ENCODE measurements at regions not wholly inside any gene's neighbourhood (a gene's known extent, or its start where the extent isn't known, plus 50 kb on each side); places are given as distances from the start of the nearest gene placed in this dataset.

GRCh38 chr10:44326474-44327030 is 58.3 kb downstream of the CXCL12 start:
- no peak for DNase-seq

- no peak for DNase-seq
Measured at GRCh38 chr10:44325596-44326307, 59.1 kb downstream of the CXCL12 start.

DNA sequence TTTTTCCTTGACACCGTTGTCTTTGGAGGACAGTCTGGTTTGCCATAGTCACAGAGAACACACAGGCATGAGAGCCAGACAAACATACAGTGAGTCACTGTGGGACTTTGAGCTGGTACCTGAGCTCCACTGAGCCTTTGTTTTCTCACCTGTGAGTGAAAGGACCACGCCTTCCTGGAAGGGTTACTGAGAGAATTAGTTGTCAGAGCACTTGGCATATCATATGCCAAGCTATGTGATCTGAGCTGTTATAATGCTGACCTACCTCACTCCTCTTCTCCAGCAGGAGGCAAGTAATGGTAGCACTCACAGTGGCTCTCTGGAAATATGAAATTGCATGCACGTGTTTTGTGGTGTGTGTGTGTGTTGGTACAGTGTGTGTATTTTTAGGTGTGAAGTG is 59.7 kb downstream of the CXCL12 start:
- no peak for DNase-seq

- DNase-seq: no peak
Measured at GRCh38 chr10:44323838-44324237, 61.1 kb downstream of the CXCL12 start.

GRCh38 chr10:44322137-44322536 is 62.8 kb downstream of the CXCL12 start:
- DNase-seq: no peak

- DNase-seq: no peak
Measured at GRCh38 chr10:44320756-44321155, 64.1 kb downstream of the CXCL12 start.

DNA sequence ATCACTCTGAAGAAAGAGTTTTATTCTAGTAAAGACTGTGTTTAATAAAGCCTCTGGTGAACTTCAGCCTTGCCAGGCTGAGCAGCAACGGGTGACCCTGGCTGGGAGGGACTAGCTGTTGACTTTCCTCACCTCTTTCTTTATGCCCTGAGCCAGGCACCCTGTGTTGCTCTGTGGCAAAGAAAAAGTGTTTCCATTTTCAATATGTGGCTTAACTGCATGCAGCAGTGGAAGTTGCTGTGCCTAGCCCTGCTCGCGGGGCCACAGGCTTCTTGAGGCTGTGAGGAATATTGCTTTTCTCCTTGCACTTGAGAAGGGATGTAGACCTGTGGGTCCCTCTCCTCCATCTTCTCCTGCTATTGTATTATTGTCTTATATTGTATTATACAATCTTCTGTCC is 67.0 kb downstream of the CXCL12 start:
- DNase-seq: no peak

- no peak for DNase-seq
Measured at GRCh38 chr10:44316922-44317215, 68.0 kb downstream of the CXCL12 start.

DNA sequence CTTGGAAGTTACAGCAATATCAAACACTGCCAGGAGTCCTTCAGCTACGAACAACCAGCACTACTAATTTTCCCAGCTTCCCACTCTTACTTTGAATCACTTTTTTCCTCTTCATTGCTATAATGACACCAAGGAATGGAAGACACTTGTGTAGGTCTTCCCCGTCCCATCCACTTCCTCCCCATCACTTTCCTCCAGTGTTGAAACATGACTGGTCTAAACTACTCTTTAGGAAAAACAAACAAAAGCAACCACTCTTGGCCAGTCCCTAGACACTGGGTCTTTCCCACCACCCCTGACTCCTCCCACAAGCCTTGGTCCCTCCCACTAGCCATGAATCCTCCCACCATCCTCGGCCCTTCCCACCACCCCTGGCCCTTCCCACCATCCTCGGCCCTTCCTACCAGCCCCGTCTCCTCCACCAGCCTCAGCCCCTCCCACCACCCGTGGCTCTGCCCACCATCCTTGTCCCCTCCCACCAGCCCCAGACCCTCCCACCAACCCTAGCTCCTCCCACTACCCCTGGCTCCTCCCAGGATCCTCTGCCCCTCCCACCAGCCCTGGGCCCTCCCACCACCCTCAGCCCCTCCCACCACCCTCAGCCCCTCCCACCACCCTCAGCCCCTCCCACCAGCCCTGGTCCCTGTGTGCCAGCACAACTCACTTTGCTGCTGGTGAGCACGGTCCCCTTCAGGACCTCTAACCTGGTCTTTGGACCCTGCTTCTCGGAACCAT is 68.5 kb downstream of the CXCL12 start:
- peak; percentile 9 for DNase-seq

DNA sequence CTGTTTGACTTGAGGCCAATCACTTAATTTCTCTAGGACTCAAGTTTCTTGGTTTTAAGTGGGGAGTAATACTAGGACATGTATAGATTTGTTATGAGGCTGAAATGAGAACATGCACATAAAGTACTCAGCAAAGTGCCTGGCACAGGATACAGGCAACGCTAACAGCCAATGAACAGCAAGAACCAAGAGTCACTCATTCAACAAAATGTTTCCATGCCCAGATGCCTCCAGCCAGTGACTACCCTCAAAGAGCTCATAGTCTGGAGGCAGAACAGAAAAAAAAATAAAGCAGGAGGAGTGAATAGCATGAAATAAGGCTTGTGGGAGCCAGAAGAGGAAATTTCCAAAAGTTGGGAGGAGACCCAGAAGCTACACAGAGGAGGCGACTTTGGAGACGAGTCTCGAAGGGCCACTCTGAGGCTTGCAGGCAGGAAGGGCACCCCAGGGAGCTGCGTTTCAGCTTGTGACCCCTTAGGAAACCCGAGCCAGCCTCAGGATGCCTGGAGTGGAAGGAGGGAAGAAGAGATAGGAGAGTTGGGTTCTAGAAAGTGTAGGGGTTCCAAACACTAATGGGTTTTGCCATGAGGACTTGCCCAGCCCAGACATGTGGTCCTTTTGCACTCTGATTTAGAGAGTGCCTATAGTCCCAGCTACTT is 70.0 kb downstream of the CXCL12 start:
- DNase-seq: no peak

DNA sequence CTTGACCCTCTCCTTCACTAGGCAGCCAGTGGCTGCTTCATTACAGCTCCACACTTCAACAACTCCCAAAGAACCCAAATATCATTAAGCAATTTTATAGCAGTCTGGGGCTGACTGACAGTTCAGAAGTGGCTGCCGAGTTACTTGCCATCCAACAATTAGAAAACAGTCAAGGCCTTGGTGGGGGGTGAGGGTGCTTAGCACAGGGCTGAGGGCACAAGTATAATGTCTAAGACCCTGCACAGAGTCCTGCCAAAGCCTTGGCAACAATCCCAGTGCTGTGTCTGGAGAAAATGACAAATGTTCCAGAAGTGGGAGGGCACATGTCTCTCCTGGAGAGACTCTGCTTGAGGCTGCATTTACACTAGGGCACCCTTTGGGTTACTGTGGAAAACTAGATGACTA is 71.1 kb downstream of the CXCL12 start:
- DNase-seq: no peak

DNA sequence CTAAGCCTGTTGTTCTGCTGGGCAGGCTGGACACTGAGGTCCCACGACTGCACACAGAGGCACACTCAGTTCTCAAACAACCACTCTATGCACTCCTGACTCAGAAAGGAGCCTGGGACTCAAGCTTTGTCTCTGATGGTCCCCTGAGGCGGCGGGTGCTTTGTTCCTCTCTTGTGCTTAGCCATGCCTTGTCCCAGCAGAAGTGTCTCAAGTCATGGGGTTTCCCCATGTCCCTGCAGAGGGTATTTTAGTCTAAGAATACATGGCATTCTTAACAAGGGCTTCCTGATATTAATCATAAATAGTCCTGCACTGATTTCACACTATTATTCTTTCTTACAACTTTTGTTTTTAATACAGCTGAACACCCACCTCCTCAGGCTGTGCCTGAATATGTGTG is 72.5 kb downstream of the CXCL12 start:
- no peak for DNase-seq

DNA sequence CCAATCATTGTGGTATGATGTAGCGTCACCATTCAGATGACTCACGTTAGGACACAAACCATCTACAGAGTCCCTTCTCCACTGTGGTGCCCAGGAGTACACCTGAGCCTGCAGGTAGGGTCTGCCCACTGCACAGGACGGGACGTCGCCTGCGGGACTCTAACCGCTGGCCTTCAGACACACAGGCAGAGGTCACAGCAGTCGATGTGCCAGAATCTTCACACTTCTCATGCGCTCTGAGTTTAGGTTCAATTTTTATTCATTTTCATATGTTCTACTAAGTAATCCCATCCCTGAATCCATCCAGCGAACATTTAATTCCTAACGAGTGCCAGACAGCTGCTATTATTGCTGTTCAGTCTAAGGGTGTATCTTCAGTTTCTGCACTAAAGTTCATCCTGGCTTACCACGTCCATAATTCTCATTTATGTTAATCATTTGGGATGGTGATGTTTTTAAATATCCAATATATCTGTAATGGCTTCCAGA is 73.3 kb downstream of the CXCL12 start:
- DNase-seq: no peak

- peak; percentile 54 for DNase-seq
Measured at GRCh38 chr10:44310762-44311562, 73.9 kb downstream of the CXCL12 start.

DNA sequence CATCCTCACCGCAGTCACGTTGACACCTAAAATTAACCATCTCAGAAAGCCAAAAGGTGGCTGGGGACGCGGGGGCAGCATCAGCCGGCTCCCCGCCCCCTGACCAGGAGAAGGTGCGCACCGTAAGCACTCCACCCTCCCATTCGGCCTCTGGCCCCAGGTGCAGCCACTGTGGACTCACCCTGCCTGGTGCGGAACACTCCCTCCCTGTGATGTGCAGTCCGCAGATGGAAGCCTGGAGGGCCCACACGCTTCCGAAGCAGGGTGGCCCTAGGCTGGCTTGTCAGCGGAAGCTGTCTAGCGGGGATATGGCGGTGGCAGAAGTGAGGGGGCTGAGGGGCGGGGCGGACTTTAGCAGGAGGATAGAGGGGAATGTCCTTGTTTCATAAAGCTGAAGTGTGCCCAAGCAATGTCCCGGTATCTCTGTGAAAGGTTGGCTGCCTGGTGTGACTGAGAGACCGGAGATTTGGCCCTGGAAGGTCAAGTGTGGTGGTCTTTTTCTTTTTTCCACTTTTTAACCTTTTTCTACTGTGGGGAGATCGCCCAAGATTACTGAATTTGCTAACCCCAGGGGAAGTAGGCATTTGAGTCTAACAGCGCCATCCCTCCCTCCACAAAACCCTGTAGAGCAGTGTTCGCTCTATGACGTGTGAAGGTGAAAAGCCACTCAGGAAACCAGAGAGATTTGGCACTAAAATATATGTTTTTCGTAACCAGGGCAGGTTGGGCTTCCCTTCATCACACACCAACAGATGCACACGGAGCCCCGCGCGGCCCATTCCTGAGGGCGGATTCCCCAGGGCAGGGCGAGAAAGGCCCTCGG is 74.7 kb downstream of the CXCL12 start:
- no peak for DNase-seq

GRCh38 chr10:44309361-44309760 is 75.5 kb downstream of the CXCL12 start:
- no peak for DNase-seq

- no peak for DNase-seq
Measured at GRCh38 chr10:44308935-44309334, 76.0 kb downstream of the CXCL12 start.

- no peak for DNase-seq
Measured at GRCh38 chr10:44307691-44308090, 77.2 kb downstream of the CXCL12 start.

DNA sequence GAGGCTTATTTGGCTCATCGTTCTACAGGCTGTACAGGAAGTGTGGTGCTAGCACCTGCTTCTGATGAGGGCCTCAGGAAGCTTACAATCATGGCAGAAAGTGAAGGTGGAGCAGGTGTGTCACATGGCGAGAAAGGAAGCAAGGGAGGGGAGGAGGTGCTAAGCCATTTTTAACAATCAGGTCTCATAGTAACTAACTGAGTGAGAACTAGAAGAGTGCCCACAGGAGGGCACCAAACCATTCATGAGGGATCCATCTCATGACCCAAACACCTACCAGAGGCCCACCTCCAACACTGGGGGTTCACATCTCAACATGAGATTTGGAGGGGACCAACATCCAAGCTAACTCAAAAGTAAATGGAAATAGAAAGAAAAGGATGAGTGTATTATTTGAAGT is 78.1 kb downstream of the CXCL12 start:
- DNase-seq: no peak

GRCh38 chr10:44306147-44306710 is 78.7 kb downstream of the CXCL12 start:
- DNase-seq: no peak

DNA sequence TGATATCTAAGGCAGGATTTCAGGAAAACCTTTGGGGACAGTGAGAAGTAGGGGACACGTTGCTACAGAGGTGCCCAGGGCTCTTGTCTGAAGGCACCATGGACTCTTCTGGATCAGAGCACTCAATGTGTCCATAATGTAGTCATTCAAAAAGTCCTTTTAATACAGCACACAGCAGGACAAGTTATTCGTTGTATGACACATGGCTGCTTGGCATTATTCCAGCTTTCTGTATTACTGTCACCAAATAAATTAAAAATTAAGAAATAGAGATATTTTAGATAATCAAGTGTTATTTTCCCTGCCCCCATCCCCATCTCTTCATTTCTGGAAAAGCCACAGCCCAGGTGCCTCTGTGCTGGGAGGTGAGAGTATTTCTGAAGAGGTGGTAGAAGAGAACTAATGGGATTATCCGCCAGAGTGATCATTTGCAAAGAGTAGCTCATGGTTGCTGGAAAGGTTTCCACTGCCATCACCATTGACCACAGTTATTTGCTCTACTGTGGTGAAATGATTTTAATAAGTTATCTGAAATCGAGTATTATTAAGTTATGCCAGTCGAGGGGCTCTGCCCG is 83.0 kb downstream of the CXCL12 start:
- no peak for DNase-seq

Measured in stimulated activated CD4-positive, alpha-beta T cell treated with anti-CD3 and anti-CD28 coated beads, Interleukin-4, amount 100 ng/mL, for 24 hours (primary cell).